Panc1 (cell line): ENCODE measurements at regions not wholly inside any gene's neighbourhood (a gene's known extent, or its start where the extent isn't known, plus 50 kb on each side); places are given as distances from the start of the nearest gene placed in this dataset.
"Not testable (repeated sequence)": the region's sequence is repeated elsewhere in the genome, so short reads cannot be mapped to it uniquely, and the experiment has no call there.

Source experiments
- POLR2AphosphoS5 ChIP-seq: IDR thresholded peaks from 2 replicates; pipeline ENCODE4 v1.6.1; 2012; ENCODE audit warnings: mild to moderate bottlenecking, low read depth, low read length, moderate library complexity
- SIN3A ChIP-seq: IDR thresholded peaks from 2 replicates; pipeline ENCODE4 v1.6.1; 2012; ENCODE audit warnings: low read depth, mild to moderate bottlenecking, low read length, moderate library complexity, borderline replicate concordance; ENCODE audit not compliant: insufficient read depth
- TCF7L2 ChIP-seq: IDR thresholded peaks from 2 replicates; pipeline ENCODE4 v1.6.1; 2011; ENCODE audit warnings: mild to moderate bottlenecking, low read depth, low read length, inconsistent platforms
- TF ChIP-seq, protein P1 (sequence below): fragments of 450-650 bp; IDR thresholded peaks from 2 replicates; pipeline ENCODE4 v1.5.1; 2017; ENCODE audit warnings: mild to moderate bottlenecking
- TF ChIP-seq, protein P2 (sequence below), 2 experiments: IDR thresholded peaks; 2 replicates each; pipeline ENCODE4 v1.6.1; 2011 to 2012; ENCODE audit warnings: low read depth in 2 of 2, control low read depth in 1 of 2, low read length in 1 of 2, mild to moderate bottlenecking in 1 of 2, moderate library complexity in 1 of 2; ENCODE audit not compliant: insufficient read depth in 1 of 2

DNA sequence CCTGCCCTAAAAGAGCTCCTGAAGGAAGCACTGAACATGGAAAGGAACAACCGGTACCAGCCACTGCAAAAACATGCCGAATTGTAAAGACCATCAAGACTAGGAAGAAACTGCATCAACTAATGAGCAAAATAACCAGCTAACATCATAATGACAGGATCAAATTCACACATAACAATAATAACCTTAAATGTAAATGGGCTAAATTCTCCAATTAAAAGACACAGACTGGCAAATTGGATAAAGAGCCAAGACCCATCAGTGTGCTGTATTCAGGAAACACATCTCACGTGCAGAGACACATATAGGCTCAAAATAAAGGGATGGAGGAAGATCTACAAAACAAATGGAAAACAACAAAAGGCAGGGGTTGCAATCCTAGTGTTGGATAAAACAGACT is 117.1 kb upstream of the ABI3BP start:
- TF ChIP-seq, protein P1, sequence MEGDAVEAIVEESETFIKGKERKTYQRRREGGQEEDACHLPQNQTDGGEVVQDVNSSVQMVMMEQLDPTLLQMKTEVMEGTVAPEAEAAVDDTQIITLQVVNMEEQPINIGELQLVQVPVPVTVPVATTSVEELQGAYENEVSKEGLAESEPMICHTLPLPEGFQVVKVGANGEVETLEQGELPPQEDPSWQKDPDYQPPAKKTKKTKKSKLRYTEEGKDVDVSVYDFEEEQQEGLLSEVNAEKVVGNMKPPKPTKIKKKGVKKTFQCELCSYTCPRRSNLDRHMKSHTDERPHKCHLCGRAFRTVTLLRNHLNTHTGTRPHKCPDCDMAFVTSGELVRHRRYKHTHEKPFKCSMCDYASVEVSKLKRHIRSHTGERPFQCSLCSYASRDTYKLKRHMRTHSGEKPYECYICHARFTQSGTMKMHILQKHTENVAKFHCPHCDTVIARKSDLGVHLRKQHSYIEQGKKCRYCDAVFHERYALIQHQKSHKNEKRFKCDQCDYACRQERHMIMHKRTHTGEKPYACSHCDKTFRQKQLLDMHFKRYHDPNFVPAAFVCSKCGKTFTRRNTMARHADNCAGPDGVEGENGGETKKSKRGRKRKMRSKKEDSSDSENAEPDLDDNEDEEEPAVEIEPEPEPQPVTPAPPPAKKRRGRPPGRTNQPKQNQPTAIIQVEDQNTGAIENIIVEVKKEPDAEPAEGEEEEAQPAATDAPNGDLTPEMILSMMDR: not testable (repeated sequence)
- TF ChIP-seq, protein P2, sequence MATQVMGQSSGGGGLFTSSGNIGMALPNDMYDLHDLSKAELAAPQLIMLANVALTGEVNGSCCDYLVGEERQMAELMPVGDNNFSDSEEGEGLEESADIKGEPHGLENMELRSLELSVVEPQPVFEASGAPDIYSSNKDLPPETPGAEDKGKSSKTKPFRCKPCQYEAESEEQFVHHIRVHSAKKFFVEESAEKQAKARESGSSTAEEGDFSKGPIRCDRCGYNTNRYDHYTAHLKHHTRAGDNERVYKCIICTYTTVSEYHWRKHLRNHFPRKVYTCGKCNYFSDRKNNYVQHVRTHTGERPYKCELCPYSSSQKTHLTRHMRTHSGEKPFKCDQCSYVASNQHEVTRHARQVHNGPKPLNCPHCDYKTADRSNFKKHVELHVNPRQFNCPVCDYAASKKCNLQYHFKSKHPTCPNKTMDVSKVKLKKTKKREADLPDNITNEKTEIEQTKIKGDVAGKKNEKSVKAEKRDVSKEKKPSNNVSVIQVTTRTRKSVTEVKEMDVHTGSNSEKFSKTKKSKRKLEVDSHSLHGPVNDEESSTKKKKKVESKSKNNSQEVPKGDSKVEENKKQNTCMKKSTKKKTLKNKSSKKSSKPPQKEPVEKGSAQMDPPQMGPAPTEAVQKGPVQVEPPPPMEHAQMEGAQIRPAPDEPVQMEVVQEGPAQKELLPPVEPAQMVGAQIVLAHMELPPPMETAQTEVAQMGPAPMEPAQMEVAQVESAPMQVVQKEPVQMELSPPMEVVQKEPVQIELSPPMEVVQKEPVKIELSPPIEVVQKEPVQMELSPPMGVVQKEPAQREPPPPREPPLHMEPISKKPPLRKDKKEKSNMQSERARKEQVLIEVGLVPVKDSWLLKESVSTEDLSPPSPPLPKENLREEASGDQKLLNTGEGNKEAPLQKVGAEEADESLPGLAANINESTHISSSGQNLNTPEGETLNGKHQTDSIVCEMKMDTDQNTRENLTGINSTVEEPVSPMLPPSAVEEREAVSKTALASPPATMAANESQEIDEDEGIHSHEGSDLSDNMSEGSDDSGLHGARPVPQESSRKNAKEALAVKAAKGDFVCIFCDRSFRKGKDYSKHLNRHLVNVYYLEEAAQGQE (IDR thresholded peaks at IDR 0.05; ENCODE audit: insufficient read depth in 1 of 2, low read depth in 2 of 2, low read length in 1 of 2): not testable (repeated sequence)
- not testable (repeated sequence) for TF ChIP-seq POLR2AphosphoS5, TCF7L2, SIN3A
